HG03354 (cell line): ENCODE measurements at regions not wholly inside any gene's neighbourhood (a gene's known extent, or its start where the extent isn't known, plus 50 kb on each side); places are given as distances from the start of the nearest gene placed in this dataset.

Experiments used
- ATAC-seq: cut with Tn5 transposase; IDR thresholded peaks from one replicate; pipeline ENCODE4 v1.9.1; 2021; ENCODE audit warnings: mild to moderate bottlenecking; ENCODE audit not compliant: unreplicated experiment, poor library complexity, severe bottlenecking

DNA sequence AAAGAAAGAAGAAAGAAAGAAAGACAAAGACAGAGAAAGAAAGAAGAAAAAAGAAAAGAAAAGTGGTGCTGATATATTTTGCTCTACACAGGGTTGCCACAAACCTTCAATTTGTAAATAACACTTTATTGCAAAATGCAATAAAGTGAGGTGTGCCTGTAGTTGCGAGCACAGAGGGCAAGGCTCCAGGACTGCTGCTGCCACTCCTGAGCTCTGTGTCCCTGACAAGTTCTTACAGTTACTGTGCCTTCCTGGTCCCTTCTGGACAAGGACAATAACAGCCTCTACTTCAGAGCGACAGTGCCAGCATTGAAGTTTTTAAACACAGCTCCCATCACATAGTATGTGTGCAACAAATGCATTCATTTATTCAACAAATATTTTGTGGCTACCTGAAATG lies 148.1 kb downstream of the AXIN2 start:
- no peak for ATAC-seq

DNA sequence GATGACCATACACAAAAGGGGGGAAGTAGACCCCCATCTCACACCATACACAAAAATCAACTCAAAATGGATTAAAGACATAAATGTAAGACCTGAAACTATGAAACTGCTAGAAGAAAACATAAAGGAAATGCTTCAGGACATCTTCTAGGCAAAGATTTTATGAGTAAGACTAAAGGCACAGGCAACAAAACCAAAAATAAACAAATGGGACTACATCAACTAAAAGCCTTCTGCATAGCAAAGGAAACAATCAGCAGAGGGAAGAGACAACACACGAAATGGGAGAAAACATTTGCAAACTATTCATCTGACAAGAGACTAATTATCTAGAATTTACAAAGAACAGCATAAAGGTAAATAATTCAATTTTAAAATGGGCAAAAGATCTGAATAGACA lies 152.1 kb downstream of the AXIN2 start:
- ATAC-seq: no peak

DNA sequence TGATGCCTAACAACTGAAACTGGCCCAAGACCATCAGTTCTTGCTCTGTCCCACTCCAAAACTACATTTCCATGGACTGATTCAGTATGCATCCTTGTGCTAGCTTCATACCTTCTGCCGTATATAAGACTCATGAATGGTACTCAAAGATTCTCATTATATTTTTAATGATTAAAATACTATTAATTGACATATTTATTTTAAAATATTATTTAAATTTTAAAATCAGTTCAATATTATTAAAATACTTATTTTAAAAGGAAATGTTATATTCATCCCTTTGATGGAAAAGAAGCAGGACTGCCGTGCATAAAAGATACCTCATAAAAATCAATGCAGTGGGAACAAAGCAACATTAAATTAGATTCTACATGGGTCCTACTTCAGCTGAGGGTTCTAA lies 153.4 kb downstream of the AXIN2 start:
- ATAC-seq: no peak

DNA sequence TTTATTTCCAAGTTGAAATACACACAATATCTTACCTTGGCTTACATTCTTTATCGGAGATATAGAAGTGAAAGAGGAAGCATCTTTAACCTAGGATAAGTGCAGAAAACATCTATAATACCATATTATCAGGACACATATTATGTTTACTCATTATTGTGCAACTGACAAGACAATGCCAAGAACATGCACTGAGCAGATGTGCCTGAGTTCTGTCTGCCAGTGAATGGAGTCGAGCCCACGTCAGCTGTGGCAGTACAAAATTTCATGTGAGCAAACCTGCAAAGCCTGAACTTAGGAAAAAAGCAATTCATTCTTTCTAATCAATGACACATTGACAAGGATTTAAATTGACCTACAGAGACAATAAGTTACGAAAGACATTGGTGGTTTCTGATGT lies 154.4 kb downstream of the AXIN2 start:
- no peak for ATAC-seq

DNA sequence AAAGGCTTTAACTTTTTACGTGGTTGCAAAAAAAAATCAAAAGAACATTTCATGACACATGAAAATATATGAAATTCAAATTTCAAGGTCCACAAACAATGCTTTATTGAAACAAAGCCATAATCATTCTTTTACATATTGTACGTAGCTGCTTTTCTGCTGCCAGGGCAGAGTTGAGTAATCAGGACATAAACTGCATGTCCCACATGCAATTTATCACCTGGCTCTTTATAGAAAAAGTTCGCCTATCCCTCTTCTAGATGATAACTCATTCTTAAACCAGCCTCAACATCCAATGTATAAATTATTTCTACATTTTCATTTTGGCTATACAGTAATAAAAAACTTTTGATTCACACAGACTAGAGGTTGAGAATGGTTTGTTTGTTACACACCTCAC lies 154.9 kb downstream of the AXIN2 start:
- ATAC-seq: no peak

DNA sequence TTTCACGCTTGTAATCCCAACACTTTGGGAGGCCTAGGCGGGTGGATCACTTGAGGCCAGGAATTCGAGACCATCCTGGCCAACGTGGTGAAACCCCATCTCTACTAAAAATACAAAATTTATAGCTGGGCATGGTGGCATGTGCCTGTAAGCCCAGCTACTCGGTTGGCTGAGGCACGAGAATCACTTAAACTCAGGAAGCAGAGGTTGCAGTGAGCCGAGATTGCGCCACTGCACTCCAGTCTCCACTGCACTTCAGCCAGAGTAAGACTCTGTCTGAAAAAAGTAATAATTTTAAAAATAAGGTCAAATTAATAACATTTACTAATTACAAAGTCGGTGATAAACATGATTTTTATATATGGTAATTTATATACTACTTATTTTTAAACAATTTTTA lies 155.9 kb downstream of the AXIN2 start:
- ATAC-seq: no peak

DNA sequence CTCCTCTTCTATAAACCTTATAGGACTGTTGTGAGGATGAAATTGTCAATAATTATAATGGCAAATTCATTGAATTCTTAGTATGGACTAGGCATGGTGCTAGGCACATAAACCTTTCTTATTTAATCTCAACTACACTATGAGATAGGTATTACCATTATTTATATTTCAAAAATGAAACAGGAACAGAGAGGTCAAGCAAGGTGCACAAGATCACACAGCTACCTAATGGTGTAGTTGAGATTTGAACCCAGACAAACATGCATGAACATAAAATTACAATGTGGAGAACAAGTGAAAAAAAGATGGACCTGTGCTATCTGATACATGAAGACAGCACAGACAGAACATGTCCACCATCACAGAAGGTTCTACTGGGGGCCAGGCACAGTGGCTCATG lies 156.7 kb downstream of the AXIN2 start:
- ATAC-seq: no peak

DNA sequence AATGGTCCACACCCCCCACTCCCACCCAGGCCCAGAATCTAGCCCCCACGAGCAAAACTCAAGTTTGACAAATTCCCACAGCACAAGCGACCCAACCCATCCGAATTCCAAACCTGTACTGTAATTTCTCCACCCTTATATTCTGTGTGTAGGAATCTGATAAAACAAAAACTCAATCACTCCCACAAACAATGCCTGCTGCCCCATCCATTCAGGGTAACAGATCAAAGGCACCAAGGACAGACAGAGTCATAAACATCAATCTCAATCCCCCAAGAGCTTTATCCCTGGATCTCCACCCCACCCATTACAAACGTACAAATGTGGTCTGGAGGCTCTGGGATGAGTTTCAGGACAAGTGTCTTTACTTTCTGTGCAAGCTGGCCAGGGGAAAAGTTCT lies 157.8 kb downstream of the AXIN2 start:
- ATAC-seq: no peak

DNA sequence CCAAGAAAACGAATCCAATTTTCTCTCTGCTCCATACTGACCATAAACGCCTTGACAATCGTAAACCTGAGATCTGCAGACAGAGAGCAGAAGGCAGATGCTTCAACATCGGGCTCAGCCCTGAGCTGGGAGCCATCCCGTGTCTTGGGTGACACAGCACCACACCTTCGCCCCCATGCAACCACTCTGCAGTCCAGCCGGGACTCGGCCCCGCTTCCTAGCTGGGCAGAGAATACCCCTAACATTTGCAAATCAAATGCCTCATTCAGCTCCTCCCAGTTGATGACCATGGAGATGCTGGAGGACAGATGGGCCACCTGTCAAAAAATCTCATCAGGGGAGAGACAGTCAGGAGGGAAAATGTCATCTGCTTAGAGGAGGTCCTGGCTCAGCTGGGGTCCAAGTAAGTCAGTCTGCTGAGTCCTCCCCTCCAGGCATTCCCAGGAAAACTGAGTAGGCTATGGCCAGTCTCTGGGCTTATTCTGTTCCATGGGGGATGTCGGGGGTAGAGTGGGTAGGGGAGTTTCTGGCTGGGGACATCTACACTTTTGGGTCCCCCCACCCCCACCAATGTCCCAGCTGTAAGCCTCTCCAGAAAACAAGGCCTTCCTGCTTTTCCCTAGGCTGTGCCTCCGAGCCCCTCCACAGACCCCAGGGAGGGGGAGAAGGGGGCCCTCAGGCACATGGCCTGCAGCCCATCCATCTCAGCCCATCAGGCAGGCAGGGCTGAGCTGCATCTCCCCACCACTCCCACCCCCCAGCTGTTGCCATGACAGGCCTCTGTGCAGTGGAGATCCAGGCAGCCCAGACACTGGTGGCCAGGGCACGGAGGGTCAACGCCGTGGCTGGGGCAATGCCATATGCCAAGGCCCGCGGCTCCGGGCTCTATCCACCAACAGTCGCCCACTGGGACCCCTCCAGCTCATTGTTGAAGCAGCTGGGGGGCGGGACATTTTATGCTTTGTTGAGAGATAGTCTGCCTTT lies 158.6 kb downstream of the AXIN2 start:
- ATAC-seq: no peak

DNA sequence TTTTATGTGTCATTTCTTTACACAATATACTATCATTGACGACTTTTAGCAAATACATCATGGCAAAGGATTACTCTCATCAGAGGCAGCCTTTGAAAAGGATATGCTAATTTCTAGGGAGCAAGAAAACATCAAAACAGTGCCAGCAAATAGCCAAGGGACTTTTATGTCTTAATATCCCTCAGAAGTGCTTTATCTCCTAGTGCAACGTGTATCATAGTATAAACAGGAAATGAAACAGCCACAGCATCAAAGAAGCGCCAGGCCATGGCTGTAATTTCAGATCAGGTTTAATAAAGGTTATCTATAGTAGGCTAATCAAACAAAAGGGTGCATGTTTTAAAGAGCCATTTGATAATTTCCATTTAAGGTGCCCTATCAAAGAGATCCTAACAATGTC lies 159.9 kb downstream of the AXIN2 start:
- no peak for ATAC-seq

DNA sequence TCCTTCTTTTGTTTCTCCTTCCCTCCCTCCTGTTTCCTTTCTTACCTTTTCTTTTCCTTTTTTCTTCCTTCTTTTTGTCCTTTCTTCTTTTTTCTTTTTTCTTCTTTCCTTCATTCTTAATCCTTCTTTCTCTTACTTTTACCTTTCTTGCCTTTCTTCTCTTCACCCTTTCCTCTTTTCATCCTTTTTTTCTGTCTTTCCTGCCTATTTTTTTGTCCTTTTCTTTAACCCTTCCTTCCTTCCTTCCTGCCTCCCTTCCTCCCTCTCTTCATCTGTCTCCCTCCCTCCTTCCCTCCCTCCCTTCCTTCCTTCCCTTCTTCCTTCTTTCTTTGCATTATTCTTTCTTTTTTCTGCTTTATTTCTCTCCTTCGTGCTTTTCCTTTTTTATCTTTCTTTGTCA lies 160.7 kb downstream of the AXIN2 start:
- no peak for ATAC-seq

DNA sequence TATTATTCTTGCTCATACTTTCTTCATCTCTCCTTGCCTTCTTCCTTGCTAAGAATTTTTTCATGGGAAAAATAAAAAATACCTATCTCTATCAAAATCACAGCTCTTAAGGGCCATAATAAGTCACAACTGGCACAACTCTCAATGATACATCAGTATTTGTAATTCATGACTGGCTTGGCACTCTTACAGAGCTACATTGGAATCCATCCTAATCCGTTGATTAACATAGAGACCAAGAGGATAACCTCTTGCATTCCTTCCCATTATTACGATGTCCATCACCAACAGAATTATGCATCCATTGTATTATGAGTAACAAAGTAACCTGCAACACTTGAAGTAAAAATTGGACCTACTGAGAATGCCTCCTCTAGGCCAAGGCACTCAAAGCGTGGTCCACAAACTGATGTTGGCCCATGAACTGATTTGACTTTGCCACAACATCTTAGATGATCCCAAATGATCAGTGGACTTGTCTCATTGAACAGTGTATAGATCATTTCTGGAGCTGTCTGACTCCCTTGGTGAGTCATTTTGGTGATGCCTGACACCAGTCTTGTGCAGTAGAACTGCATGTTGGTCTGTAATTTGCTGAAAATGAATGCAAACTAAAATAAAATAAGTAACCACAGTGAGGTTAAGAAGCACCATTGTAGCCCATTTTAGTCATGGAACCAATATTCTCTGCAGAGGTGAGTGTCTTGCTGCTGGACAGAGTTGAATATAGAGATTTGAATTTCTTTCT lies 163.2 kb downstream of the AXIN2 start:
- no peak for ATAC-seq

DNA sequence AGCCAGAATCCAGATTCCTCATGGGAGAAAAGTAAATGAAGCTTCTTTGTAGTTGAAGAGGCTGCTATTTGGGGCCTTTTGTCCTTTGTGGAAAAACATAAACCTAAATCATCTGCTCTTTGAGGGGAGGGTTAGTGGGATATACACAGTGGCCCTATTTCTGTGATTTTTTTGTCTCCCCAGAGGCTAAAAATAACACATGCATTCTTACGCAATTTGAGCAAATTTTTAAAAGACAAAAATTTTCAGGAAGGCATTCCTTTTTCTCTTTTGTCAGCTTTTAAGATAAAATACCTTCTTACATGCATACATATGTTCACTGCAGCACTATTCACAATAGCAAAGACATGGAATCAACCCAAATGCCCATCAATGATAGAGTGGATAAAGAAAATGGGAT lies 165.5 kb downstream of the AXIN2 start:
- ATAC-seq: no peak

DNA sequence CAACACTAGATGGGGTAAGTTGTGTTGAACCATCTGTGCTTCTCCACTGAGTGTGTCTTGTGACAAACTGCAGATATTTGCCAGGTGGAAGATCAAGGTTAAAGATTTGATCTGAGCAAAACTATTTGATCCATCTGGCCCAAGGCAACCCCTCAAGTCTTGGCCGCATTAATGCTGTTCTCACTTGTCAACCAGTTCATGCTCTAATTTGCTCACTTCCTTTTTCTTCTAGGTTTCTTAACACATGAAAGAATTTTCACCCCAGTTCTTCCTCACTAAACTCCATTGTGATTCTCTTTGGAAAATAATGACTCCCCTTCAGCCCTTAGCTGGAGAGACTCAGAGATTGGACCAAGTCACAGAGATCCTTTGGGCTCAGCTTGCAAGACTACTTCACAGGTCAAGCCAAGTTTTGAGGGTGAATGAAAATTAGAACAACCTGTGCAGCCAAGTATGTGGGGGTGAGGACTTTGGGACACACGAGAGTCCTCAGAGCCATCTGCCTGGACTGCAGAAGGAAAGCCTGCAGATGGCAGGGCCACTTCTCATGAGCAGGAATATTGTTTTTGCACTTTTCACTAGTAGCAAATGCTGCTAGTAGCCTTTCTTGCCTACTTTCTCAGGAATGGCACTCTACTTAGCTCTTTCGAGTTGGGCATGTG lies 166.5 kb downstream of the AXIN2 start:
- no peak for ATAC-seq

DNA sequence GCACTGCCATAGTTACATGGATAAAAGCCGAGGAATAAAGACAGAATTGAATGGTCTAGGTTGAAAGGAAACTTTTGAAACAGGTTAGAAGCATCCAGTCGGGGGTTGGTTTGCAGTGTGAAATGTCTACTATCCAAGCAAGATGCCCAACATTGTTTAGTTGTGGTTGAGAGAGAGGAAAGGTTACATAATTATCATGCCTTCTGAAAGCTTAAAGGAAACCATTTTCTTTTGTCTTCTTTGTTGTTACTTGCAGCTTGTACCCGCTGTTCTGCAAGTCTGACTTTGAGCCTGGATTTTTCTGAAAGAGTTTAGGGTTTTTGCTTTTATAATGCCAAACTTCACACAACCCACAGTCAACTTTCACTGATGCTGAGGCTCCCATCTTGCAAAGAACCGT lies 167.9 kb downstream of the AXIN2 start:
- ATAC-seq: no peak

DNA sequence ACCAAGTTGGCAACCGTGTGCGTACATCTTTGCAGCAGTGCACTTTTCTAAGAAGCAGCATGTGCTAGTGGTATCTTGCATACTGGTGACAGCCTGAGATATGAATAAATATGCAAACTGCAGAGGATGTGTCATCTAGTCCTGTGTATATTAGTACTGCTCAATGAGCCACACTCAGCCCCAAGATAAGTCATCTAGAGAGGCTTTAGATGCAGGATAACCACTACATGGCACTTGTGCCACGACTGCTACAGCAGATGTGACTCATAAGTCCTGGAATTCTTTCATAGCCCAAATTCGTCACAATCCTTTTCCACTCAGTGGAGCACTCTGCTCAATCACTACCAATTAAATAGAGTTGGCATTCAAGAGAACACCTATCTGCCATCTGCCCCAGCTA lies 171.5 kb downstream of the AXIN2 start:
- no peak for ATAC-seq

DNA sequence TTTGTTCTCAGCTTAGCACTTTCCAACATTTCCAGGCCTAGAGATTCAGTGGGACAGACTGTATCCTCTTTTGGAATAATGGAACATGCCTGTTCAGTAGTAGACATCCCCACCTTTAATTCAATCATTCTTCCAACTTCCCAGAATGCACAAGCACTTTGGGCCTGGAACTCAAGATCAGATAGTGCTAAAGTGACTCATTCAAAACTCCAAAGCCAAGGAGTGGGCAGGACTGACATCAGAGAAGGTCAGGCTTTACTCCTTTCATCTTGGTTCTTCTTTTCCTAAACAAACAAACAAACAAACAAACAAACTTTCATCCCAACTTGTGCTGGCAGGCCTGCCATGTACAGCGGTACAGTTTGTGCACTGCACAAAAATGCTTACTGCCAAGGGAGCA lies 172.0 kb downstream of the AXIN2 start:
- ATAC-seq: no peak

DNA sequence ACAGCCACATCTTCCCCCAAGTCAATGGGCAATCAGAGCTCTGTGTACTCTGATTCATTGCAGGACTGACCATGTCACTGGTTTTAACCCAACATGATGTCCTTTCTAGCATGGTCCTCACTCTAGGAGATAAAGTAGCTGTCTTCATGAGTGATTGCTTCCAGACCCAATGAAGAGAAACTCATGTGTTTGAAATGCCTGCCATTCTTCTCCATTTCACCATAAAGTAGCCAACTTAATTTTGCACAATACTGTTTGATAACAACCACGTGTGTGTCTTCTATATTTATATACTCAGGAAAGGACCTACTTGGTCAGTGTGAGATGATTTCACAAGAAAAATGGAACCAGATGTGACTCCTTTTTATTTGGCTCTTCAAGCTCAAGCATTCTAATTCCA lies 172.5 kb downstream of the AXIN2 start:
- ATAC-seq: no peak

DNA sequence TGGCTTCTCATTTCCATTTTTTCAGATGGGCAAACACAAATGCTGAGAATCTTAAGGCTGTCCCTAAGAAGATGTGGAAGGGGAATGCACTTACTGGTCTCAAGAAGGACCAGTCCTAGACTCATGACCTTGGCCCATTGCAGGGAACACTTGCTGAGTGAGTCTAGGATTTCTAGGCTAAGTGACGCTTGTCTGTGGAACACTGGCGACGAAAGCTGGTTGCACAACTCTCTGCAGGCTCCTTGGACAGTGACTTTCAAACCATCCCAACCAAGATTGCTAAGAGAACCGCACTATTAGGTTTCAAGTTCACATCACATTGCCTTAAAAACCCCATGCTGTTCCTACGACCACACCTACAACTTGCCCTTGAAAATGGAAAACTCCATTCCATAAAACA lies 174.1 kb downstream of the AXIN2 start:
- ATAC-seq: no peak

DNA sequence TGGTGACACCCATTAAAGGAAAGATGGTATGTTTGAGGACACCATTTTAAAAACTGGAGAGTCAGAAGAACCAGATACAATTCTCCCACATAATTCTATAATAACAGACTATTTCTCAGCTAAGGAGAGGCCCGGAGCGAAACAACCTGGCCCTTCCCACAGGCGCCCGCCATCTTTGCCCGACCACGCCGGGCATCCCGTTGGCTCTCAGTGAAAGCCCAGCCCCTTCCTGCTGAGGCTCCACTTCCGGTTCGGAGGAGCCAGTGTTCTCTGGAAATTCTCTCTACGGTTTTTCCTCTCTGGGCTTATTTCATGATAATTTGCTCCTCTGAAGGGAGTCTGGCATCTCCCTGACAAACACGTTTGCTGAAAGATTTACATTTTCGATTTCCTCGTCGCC lies 175.7 kb downstream of the AXIN2 start:
- ATAC-seq: no peak

DNA sequence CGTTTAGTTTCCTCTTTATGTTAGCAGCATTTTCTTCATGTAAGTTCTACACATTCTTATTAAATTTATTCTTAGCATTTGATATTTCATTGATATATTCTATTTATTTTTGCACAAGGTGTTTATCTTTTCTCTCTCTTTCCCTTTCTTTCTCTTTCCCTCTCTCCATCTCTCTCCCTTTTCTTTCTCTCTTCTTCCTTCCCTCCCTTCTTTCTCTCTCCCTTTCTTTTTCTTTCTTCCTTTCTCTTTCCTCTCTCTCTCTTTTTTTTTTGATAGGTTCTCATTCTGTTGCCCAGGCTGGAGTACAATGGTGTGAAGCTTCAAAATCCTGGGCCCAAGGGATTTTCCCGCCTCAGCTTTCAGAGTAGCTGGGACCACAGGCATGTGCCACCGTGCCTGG lies 176.4 kb downstream of the AXIN2 start:
- no peak for ATAC-seq
